ENCODE measurements at regions not wholly inside any gene's neighbourhood (a gene's known extent, or its start where the extent isn't known, plus 50 kb on each side); places are given as distances from the start of the nearest gene placed in this dataset.

GRCh38 chr5:158477214-158477613 lies 618.3 kb upstream of the CLINT1 start:
- Histone ChIP-seq H3K27ac (ENCODE audit: low read depth, low read length) (no peak overlapping the region), H3K9me3 (ENCODE audit: insufficient read depth, low read depth, low read length) (no peaks in the 10 kb centered on the region), H3K9ac (ENCODE audit: low read depth, low read length) (no peak overlapping the region), H3K4me3 (ENCODE audit: low read length) (no peak overlapping the region), H3K36me3 (ENCODE audit: insufficient read depth, low read length) (no peaks in the 10 kb centered on the region), H3K4me1 (ENCODE audit: insufficient read depth, low read length) (no peaks in the 10 kb centered on the region), H3K27me3 (ENCODE audit: insufficient read depth, low read length) (no peaks in the 10 kb centered on the region)
- 98% methylated on average over 3 of the region's 3 CpGs for WGBS

GRCh38 chr5:158473016-158473635 lies 614.2 kb upstream of the CLINT1 start:
- no peaks in the 10 kb centered on the region for H3K27me3 ChIP-seq (ENCODE audit: insufficient read depth, low read length)
- no peaks in the 10 kb centered on the region for H3K9me3 ChIP-seq (ENCODE audit: insufficient read depth, low read depth, low read length)
- no peak overlapping the region for H3K9ac ChIP-seq (ENCODE audit: low read depth, low read length)
- no peak overlapping the region for H3K4me3 ChIP-seq (ENCODE audit: low read length)
- H3K36me3 ChIP-seq (ENCODE audit: insufficient read depth, low read length): no peaks in the 10 kb centered on the region
- H3K27ac ChIP-seq (ENCODE audit: low read depth, low read length): no peak overlapping the region
- 87% methylated on average over 3 of the region's 4 CpGs for WGBS
- H3K4me1 ChIP-seq (ENCODE audit: insufficient read depth, low read length): peaks cover 9% of the 10 kb centered on the region; the same call in 1 of the 2 replicates

- Histone ChIP-seq H3K4me1 (ENCODE audit: insufficient read depth, low read length) (peaks cover 9% of the 10 kb centered on the region; the same call in 1 of the 2 replicates), H3K27ac (ENCODE audit: low read depth, low read length) (no peak overlapping the region), H3K27me3 (ENCODE audit: insufficient read depth, low read length) (no peaks in the 10 kb centered on the region), H3K9ac (ENCODE audit: low read depth, low read length) (no peak overlapping the region), H3K4me3 (ENCODE audit: low read length) (no peak overlapping the region), H3K36me3 (ENCODE audit: insufficient read depth, low read length) (no peaks in the 10 kb centered on the region), H3K9me3 (ENCODE audit: insufficient read depth, low read depth, low read length) (no peaks in the 10 kb centered on the region)
- 29% methylated on average over 2 of the region's 2 CpGs for WGBS
These were observed 612.6 kb upstream of the CLINT1 start for GRCh38 chr5:158471535-158471924.

GRCh38 chr5:158470764-158471534 lies 612.0 kb upstream of the CLINT1 start:
- Histone ChIP-seq H3K4me1 (ENCODE audit: insufficient read depth, low read length) (peaks cover 9% of the 10 kb centered on the region; the same call in 1 of the 2 replicates), H3K27me3 (ENCODE audit: insufficient read depth, low read length) (no peaks in the 10 kb centered on the region), H3K9ac (ENCODE audit: low read depth, low read length) (no peak overlapping the region), H3K36me3 (ENCODE audit: insufficient read depth, low read length) (no peaks in the 10 kb centered on the region), H3K4me3 (ENCODE audit: low read length) (no peak overlapping the region), H3K27ac (ENCODE audit: low read depth, low read length) (no peak overlapping the region), H3K9me3 (ENCODE audit: insufficient read depth, low read depth, low read length) (no peaks in the 10 kb centered on the region)
- 74% methylated on average over 5 of the region's 5 CpGs for WGBS

- H3K4me3 ChIP-seq (ENCODE audit: low read length): no peak overlapping the region
- no peak overlapping the region for H3K27ac ChIP-seq (ENCODE audit: low read depth, low read length)
- WGBS: 95% methylated on average over 2 of the region's 2 CpGs
- H3K9me3 ChIP-seq (ENCODE audit: insufficient read depth, low read depth, low read length): no peaks in the 10 kb centered on the region
- H3K4me1 ChIP-seq (ENCODE audit: insufficient read depth, low read length): peaks cover 9% of the 10 kb centered on the region; the same call in 1 of the 2 replicates
- no peak overlapping the region for H3K9ac ChIP-seq (ENCODE audit: low read depth, low read length)
- no peaks in the 10 kb centered on the region for H3K36me3 ChIP-seq (ENCODE audit: insufficient read depth, low read length)
- no peaks in the 10 kb centered on the region for H3K27me3 ChIP-seq (ENCODE audit: insufficient read depth, low read length)
These were observed 609.5 kb upstream of the CLINT1 start for GRCh38 chr5:158468444-158468843.

- Histone ChIP-seq H3K9me3 (ENCODE audit: insufficient read depth, low read depth, low read length) (no peaks in the 10 kb centered on the region), H3K27me3 (ENCODE audit: insufficient read depth, low read length) (no peaks in the 10 kb centered on the region), H3K36me3 (ENCODE audit: insufficient read depth, low read length) (no peaks in the 10 kb centered on the region), H3K4me1 (ENCODE audit: insufficient read depth, low read length) (peaks cover 5% of the 10 kb centered on the region; the same call in 1 of the 2 replicates), H3K4me3 (ENCODE audit: low read length) (no peak overlapping the region), H3K27ac (ENCODE audit: low read depth, low read length) (no peak overlapping the region), H3K9ac (ENCODE audit: low read depth, low read length) (no peak overlapping the region)
These were observed 607.2 kb upstream of the CLINT1 start for GRCh38 chr5:158466191-158466590.

GRCh38 chr5:158465086-158465972 lies 606.4 kb upstream of the CLINT1 start:
- H3K36me3 ChIP-seq (ENCODE audit: insufficient read depth, low read length): no peaks in the 10 kb centered on the region
- 92% methylated on average over 6 of the region's 6 CpGs for WGBS
- no peak overlapping the region for H3K4me3 ChIP-seq (ENCODE audit: low read length)
- H3K27ac ChIP-seq (ENCODE audit: low read depth, low read length): no peak overlapping the region
- no peaks in the 10 kb centered on the region for H3K4me1 ChIP-seq (ENCODE audit: insufficient read depth, low read length)
- no peaks in the 10 kb centered on the region for H3K9me3 ChIP-seq (ENCODE audit: insufficient read depth, low read depth, low read length)
- no peak overlapping the region for H3K9ac ChIP-seq (ENCODE audit: low read depth, low read length)
- no peaks in the 10 kb centered on the region for H3K27me3 ChIP-seq (ENCODE audit: insufficient read depth, low read length)

DNA sequence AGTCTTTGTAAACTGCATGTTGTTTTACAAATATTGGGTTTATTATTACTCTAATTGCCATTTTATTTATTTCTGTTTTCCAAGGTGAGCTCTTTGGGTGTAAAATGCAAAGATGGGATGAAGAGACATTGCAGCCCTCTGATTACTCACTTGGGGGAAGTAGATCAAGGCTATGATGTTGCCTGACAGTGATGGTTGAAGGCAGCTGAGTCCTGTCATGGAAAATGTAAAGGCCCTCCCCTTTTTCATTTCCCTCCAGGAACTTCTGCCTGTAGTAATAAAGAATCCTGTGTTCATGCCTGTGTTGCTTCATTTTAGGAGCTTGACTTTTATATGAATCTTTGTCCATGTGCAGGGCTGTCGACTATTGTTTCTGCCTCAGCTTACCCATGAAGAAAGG lies 605.4 kb upstream of the CLINT1 start:
- 96% methylated on average over 1 of the region's 1 CpG for WGBS
- H3K4me1 ChIP-seq (ENCODE audit: insufficient read depth, low read length): no peaks in the 10 kb centered on the region
- H3K27ac ChIP-seq (ENCODE audit: low read depth, low read length): no peak overlapping the region
- H3K9me3 ChIP-seq (ENCODE audit: insufficient read depth, low read depth, low read length): no peaks in the 10 kb centered on the region
- H3K36me3 ChIP-seq (ENCODE audit: insufficient read depth, low read length): no peaks in the 10 kb centered on the region
- H3K9ac ChIP-seq (ENCODE audit: low read depth, low read length): no peak overlapping the region
- no peak overlapping the region for H3K4me3 ChIP-seq (ENCODE audit: low read length)
- H3K27me3 ChIP-seq (ENCODE audit: insufficient read depth, low read length): no peaks in the 10 kb centered on the region

GRCh38 chr5:158463938-158464337 lies 605.0 kb upstream of the CLINT1 start:
- Histone ChIP-seq H3K4me1 (ENCODE audit: insufficient read depth, low read length) (no peaks in the 10 kb centered on the region), H3K36me3 (ENCODE audit: insufficient read depth, low read length) (no peaks in the 10 kb centered on the region), H3K9me3 (ENCODE audit: insufficient read depth, low read depth, low read length) (no peaks in the 10 kb centered on the region), H3K27me3 (ENCODE audit: insufficient read depth, low read length) (no peaks in the 10 kb centered on the region), H3K27ac (ENCODE audit: low read depth, low read length) (no peak overlapping the region), H3K4me3 (ENCODE audit: low read length) (no peak overlapping the region), H3K9ac (ENCODE audit: low read depth, low read length) (no peak overlapping the region)
- WGBS: 95% methylated on average over 4 of the region's 4 CpGs

DNA sequence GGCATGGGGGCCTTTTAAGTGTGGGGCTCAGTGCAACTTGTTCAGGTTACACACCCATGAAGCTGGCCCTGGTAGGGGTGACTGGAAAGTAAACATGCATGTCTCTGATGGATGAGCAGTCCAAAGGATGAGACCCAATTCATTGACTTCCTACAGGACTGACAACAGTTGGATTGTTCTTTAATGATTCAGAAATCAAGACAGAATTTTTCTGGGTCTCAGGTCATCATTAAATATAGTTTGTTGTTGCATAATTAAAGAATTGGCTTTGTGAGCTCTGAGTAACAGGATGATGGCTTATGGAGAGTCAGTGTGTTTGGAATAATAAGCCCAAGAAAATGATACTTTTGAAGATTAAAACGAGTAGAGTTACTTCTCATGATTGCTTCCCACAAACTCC lies 604.2 kb upstream of the CLINT1 start:
- Histone ChIP-seq H3K27me3 (ENCODE audit: insufficient read depth, low read length) (no peaks in the 10 kb centered on the region), H3K4me3 (ENCODE audit: low read length) (no peak overlapping the region), H3K36me3 (ENCODE audit: insufficient read depth, low read length) (no peaks in the 10 kb centered on the region), H3K27ac (ENCODE audit: low read depth, low read length) (no peak overlapping the region), H3K4me1 (ENCODE audit: insufficient read depth, low read length) (no peaks in the 10 kb centered on the region), H3K9ac (ENCODE audit: low read depth, low read length) (no peak overlapping the region), H3K9me3 (ENCODE audit: insufficient read depth, low read depth, low read length) (no peaks in the 10 kb centered on the region)
- no CpG with 5 or more reads among the region's 1 CpG for WGBS
